ENCODE measurements at regions not wholly inside any gene's neighbourhood (a gene's known extent, or its start where the extent isn't known, plus 50 kb on each side); places are given as distances from the start of the nearest gene placed in this dataset.

DNA sequence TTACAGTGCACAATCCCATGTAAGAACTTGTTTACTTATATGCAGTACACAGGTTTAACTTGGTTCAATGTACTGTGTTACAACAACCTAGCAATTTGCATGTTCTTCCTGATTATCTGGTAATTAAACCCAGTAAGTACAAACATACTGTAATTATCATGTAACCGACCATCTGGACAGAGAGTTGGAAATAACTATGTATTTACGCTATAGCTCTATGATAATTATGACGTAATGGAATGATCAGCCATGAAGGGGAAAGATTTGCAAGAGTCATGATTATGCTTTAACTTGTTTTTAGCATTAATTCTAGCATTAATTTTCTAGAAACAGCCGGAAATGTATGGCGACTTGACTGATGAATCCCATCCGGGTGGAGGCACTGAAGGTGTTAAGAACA is 74.8 kb upstream of the SALL1 start:
- TF ChIP-seq GATA3 (IDR thresholded peaks at IDR 0.05; ENCODE audit: low read depth, low read length): no peak
- no peak for TF ChIP-seq GATA2 (IDR thresholded peaks at IDR 0.05; ENCODE audit: low read depth, low read length)

Measured in SH-SY5Y (cell line).